NT2/D1 (cell line): ENCODE measurements at regions not wholly inside any gene's neighbourhood (a gene's known extent, or its start where the extent isn't known, plus 50 kb on each side); places are given as distances from the start of the nearest gene placed in this dataset.

Experiments
- SUZ12 ChIP-seq: IDR thresholded peaks from 2 replicates; pipeline ENCODE4 v1.6.1; 2011; ENCODE audit not compliant: insufficient read length, insufficient read depth; ENCODE audit errors: extremely low read depth
- ZNF274 ChIP-seq: IDR thresholded peaks from 2 replicates; pipeline ENCODE4 v1.6.1; 2011; ENCODE audit warnings: mild to moderate bottlenecking, low read depth, low read length

GRCh38 chr10:17516376-17516775 lies 62.0 kb upstream of the ST8SIA6 start:
- TF ChIP-seq ZNF274 (no peak), SUZ12 (no peak)
